Adrenal gland (tissue), 5 donors: ENCODE measurements at regions not wholly inside any gene's neighbourhood (a gene's known extent, or its start where the extent isn't known, plus 50 kb on each side); places are given as distances from the start of the nearest gene placed in this dataset.

Source experiments
- POLR2A ChIP-seq, 2 donors: fragments of 450-650 bp; IDR thresholded peaks; one replicate each; pipeline ENCODE4 v1.6.1; 2017; ENCODE audit warnings: antibody characterized with exemption in 2 of 2, mild to moderate bottlenecking in 2 of 2, moderate library complexity in 1 of 2
- TF ChIP-seq, protein P1 (sequence below), 6 experiments: fragments of 450-650 bp in 4 of 6; fragments of 200-600 bp in 2 of 6; sonication (generic) in 1 of 6; IDR thresholded peaks; 1 replicate in 5 of 6; 2 replicates in 1 of 6; pipeline versions ENCODE4 v1.5.1 to v1.8.0; 2016 to 2021; ENCODE audit warnings: antibody characterized with exemption in 6 of 6, mild to moderate bottlenecking in 2 of 6, moderate library complexity in 1 of 6
- donor health status: DM: no; HTN: no; CAD: no.

DNA sequence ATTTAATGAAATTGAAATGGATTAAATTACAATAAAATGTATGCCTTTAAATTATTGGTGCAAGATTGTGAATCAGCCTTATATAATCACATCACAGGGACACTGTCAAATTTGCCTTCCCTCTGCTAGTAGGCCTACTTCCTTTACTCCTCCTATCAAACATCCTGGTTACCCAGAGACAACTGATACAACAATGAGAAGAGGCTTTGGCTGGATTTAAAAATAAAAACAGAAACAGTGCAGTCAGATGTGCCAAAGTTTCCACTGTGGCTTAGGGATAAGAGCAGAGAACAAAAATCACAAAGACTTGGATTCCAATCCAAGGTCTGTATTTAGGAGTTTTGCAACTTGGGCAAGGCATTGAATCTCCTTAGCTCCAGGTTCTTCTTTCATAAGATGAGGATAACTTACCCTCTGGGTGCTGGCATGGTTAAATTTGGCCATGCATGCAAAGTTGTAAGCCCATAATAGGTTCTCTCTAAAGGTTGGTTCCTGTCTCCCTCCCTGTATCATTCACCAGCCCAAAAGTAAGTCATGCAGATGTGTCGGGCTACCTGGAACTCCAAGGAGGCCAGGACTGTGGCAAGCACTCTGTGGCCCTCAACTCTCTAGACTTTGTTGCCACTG is 99.3 kb upstream of the LRATD1 start:
- TF ChIP-seq, protein P1, sequence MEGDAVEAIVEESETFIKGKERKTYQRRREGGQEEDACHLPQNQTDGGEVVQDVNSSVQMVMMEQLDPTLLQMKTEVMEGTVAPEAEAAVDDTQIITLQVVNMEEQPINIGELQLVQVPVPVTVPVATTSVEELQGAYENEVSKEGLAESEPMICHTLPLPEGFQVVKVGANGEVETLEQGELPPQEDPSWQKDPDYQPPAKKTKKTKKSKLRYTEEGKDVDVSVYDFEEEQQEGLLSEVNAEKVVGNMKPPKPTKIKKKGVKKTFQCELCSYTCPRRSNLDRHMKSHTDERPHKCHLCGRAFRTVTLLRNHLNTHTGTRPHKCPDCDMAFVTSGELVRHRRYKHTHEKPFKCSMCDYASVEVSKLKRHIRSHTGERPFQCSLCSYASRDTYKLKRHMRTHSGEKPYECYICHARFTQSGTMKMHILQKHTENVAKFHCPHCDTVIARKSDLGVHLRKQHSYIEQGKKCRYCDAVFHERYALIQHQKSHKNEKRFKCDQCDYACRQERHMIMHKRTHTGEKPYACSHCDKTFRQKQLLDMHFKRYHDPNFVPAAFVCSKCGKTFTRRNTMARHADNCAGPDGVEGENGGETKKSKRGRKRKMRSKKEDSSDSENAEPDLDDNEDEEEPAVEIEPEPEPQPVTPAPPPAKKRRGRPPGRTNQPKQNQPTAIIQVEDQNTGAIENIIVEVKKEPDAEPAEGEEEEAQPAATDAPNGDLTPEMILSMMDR (IDR thresholded peaks at IDR 0.05): no peak
- no peak for TF ChIP-seq POLR2A (IDR thresholded peaks at IDR 0.05)
